ENCODE measurements at regions not wholly inside any gene's neighbourhood (a gene's known extent, or its start where the extent isn't known, plus 50 kb on each side); places are given as distances from the start of the nearest gene placed in this dataset.

DNA sequence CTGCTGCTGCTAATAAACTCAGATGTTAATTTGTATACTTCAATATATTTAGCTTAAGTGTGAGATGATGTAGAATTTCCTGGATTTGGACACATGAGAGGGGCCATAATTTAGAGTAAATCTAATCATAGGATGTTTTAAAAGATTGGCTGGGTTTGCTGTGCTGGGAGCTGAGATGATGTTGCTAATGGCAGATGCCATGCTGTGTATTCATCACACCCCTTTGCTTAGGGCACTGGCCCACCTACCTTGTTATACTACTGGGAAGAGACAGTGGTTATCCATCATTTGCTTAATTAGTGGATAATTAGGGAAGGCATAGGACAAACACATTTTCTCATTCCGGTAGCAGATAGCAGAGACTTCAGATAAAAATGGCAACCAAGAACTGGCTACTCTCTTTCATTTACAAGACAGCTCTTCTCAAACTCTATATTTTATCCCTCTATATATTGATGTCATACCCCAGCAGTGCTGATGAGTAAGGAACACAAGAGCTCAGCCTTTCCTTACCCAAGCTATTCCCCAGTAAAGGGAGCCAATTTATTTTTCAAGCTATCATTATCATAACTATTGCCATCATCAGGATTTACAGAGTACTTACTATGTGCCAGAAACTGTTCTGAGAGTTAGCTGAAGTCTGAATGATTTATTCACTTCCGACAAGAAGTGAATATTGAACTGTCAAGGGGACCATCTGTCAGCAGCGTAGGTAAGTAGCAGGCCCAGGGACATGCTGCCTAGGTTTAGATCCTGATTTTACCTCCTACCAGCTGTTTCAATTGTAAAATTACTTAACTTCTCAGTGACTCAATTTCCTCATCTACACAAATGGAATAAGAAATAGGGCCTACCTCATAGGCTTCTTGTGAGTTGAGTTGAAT is 204.6 kb upstream of the FLRT2 start:
- no peak overlapping the region for H3K27ac ChIP-seq
- H3K9me3 ChIP-seq (ENCODE audit: low read depth), result no peaks in the 10 kb centered on the region
- H3K9me2 ChIP-seq (replicated peaks; ENCODE audit: insufficient read depth), result no peaks in the 10 kb centered on the region
- H4K20me1 ChIP-seq (ENCODE audit: insufficient read depth, poor library complexity, severe bottlenecking), result no peaks in the 10 kb centered on the region
- no peak overlapping the region for H2AFZ ChIP-seq
- H3K27me3 ChIP-seq, result no peaks in the 10 kb centered on the region
- no peak for DNase-seq (ENCODE audit: low spot score)
- no peaks in the 10 kb centered on the region for H3K4me1 ChIP-seq (ENCODE audit: insufficient read depth)
- WGBS (ENCODE audit: low lambda C conversion rate, missing lambda C conversion rate), result 86% methylated on average over 3 of the region's 3 CpGs
- no peaks in the 10 kb centered on the region for H3K79me2 ChIP-seq
- H3K36me3 ChIP-seq (replicated peaks; ENCODE audit: insufficient read depth, low read depth), result no peaks in the 10 kb centered on the region
- no peak overlapping the region for H3K4me3 ChIP-seq
- no peak overlapping the region for H3K4me2 ChIP-seq
- no peak for TF ChIP-seq EZH2phosphoT487 (IDR thresholded peaks at IDR 0.05; ENCODE audit: low read depth, severe bottlenecking, unreplicated experiment)
- TF ChIP-seq, protein P1, sequence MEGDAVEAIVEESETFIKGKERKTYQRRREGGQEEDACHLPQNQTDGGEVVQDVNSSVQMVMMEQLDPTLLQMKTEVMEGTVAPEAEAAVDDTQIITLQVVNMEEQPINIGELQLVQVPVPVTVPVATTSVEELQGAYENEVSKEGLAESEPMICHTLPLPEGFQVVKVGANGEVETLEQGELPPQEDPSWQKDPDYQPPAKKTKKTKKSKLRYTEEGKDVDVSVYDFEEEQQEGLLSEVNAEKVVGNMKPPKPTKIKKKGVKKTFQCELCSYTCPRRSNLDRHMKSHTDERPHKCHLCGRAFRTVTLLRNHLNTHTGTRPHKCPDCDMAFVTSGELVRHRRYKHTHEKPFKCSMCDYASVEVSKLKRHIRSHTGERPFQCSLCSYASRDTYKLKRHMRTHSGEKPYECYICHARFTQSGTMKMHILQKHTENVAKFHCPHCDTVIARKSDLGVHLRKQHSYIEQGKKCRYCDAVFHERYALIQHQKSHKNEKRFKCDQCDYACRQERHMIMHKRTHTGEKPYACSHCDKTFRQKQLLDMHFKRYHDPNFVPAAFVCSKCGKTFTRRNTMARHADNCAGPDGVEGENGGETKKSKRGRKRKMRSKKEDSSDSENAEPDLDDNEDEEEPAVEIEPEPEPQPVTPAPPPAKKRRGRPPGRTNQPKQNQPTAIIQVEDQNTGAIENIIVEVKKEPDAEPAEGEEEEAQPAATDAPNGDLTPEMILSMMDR (IDR thresholded peaks at IDR 0.05; ENCODE audit: poor library complexity), result no peak
- no peak for TF ChIP-seq EZH2 (IDR thresholded peaks at IDR 0.05; ENCODE audit: borderline replicate concordance)

DNA sequence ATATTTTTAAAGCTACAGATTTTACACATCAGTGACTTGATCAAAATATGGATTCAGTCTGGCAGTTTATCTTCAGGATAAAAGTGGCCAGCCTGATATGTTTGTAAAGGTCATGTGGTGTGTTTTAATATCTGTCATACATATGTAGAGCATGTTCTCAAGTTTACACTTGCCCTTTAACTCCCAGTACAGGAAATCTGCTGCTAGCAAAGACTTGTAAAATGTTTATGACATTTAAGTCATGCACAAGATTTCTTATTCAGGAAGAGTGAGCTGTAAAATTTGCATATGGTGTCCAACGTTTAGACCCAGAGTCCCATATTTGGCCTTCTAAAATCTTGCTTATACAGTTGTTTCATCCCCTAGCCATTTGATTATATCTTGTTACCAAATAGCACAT is 197.5 kb upstream of the FLRT2 start:
- H3K36me3 ChIP-seq (replicated peaks; ENCODE audit: insufficient read depth, low read depth), result no peaks in the 10 kb centered on the region
- 47% methylated on average over 1 of the region's 1 CpG for WGBS (ENCODE audit: low lambda C conversion rate, missing lambda C conversion rate)
- DNase-seq (ENCODE audit: low spot score), result no peak
- H3K9me2 ChIP-seq (replicated peaks; ENCODE audit: insufficient read depth), result no peaks in the 10 kb centered on the region
- TF ChIP-seq EZH2phosphoT487 (IDR thresholded peaks at IDR 0.05; ENCODE audit: low read depth, severe bottlenecking, unreplicated experiment) (no peak), EZH2 (IDR thresholded peaks at IDR 0.05; ENCODE audit: borderline replicate concordance) (no peak)
- TF ChIP-seq, protein P1 (IDR thresholded peaks at IDR 0.05; ENCODE audit: poor library complexity), result no peak
- H2AFZ ChIP-seq, result no peak overlapping the region
- no peaks in the 10 kb centered on the region for H3K4me1 ChIP-seq (ENCODE audit: insufficient read depth)
- no peaks in the 10 kb centered on the region for H3K9me3 ChIP-seq (ENCODE audit: low read depth)
- no peaks in the 10 kb centered on the region for H4K20me1 ChIP-seq (ENCODE audit: insufficient read depth, poor library complexity, severe bottlenecking)
- no peaks in the 10 kb centered on the region for H3K27me3 ChIP-seq
- H3K79me2 ChIP-seq, result no peaks in the 10 kb centered on the region
- H3K4me3 ChIP-seq, result no peak overlapping the region
- H3K4me2 ChIP-seq, result no peak overlapping the region
- H3K27ac ChIP-seq, result no peak overlapping the region

- Histone ChIP-seq H4K20me1 (ENCODE audit: insufficient read depth, poor library complexity, severe bottlenecking) (no peaks in the 10 kb centered on the region), H3K4me2 (no peak overlapping the region), H3K79me2 (no peaks in the 10 kb centered on the region), H2AFZ (no peak overlapping the region), H3K27me3 (no peaks in the 10 kb centered on the region), H3K9me3 (ENCODE audit: low read depth) (no peaks in the 10 kb centered on the region), H3K36me3 (replicated peaks; ENCODE audit: insufficient read depth, low read depth) (no peaks in the 10 kb centered on the region), H3K4me3 (no peak overlapping the region), H3K27ac (no peak overlapping the region), H3K4me1 (ENCODE audit: insufficient read depth) (no peaks in the 10 kb centered on the region), H3K9me2 (replicated peaks; ENCODE audit: insufficient read depth) (no peaks in the 10 kb centered on the region)
- WGBS (ENCODE audit: low lambda C conversion rate, missing lambda C conversion rate), result 84% methylated on average over 3 of the region's 3 CpGs
- no peak for DNase-seq (ENCODE audit: low spot score)
- TF ChIP-seq EZH2phosphoT487 (IDR thresholded peaks at IDR 0.05; ENCODE audit: low read depth, severe bottlenecking, unreplicated experiment) (no peak), EZH2 (IDR thresholded peaks at IDR 0.05; ENCODE audit: borderline replicate concordance) (no peak)
- TF ChIP-seq, protein P1 (IDR thresholded peaks at IDR 0.05; ENCODE audit: poor library complexity), result no peak
These were observed 196.6 kb upstream of the FLRT2 start for GRCh38 chr14:85333313-85333712.
